NB4 (cell line): ENCODE measurements at regions not wholly inside any gene's neighbourhood (a gene's known extent, or its start where the extent isn't known, plus 50 kb on each side); places are given as distances from the start of the nearest gene placed in this dataset.

Source experiments
- MYC ChIP-seq: IDR thresholded peaks from 2 replicates; pipeline ENCODE4 v1.6.1; 2011; ENCODE audit warnings: low read depth, low read length
- TF ChIP-seq, protein P1 (sequence below): IDR thresholded peaks from one replicate; pipeline ENCODE4 v1.5.1; 2012; ENCODE audit warnings: low read depth, low read length
- TF ChIP-seq, protein P2 (sequence below): IDR thresholded peaks from 2 replicates; pipeline ENCODE4 v1.6.1; 2011; ENCODE audit warnings: low read depth, low read length

DNA sequence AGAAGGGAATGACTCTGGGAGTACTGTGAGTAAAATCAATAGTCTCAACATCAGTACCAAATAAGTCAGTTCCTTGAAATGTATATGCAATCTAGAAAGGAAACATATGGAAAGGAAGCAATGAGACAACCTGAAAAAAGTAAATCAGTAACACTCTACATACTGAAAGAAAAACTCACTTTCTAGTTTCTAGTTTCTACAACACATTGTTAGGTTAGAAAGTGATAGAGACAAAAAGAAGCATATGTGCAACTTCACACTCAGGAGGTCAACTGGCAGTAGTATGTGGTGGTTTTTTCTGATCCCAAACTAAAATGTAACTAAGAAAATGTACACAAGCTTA is 156.5 kb upstream of the SOX6 start:
- TF ChIP-seq, protein P1, sequence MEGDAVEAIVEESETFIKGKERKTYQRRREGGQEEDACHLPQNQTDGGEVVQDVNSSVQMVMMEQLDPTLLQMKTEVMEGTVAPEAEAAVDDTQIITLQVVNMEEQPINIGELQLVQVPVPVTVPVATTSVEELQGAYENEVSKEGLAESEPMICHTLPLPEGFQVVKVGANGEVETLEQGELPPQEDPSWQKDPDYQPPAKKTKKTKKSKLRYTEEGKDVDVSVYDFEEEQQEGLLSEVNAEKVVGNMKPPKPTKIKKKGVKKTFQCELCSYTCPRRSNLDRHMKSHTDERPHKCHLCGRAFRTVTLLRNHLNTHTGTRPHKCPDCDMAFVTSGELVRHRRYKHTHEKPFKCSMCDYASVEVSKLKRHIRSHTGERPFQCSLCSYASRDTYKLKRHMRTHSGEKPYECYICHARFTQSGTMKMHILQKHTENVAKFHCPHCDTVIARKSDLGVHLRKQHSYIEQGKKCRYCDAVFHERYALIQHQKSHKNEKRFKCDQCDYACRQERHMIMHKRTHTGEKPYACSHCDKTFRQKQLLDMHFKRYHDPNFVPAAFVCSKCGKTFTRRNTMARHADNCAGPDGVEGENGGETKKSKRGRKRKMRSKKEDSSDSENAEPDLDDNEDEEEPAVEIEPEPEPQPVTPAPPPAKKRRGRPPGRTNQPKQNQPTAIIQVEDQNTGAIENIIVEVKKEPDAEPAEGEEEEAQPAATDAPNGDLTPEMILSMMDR, result no peak
- no peak for TF ChIP-seq MYC
- TF ChIP-seq, protein P2, sequence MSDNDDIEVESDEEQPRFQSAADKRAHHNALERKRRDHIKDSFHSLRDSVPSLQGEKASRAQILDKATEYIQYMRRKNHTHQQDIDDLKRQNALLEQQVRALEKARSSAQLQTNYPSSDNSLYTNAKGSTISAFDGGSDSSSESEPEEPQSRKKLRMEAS, result no peak
